HEK293 (cell line): ENCODE measurements at regions not wholly inside any gene's neighbourhood (a gene's known extent, or its start where the extent isn't known, plus 50 kb on each side); places are given as distances from the start of the nearest gene placed in this dataset.
"Not testable (repeated sequence)": the region's sequence is repeated elsewhere in the genome, so short reads cannot be mapped to it uniquely, and the experiment has no call there.

Source experiments
- CTCF ChIA-PET: fragments of 350-600 bp; formaldehyde crosslinking; extraction: SDS; loops from one replicate; lab custom pipeline; 2021; ENCODE audit warnings: antibody characterized with exemption; lab: Yijun Ruan, JAX
- POLR2A ChIA-PET: fragments of 300-600 bp; formaldehyde crosslinking; extraction: SDS; loops from one replicate; lab custom pipeline; 2020; ENCODE audit warnings: antibody characterized with exemption, inconsistent platforms; lab: Yijun Ruan, JAX
- H3K27ac ChIP-seq: fragments of 200-500 bp; sonication (Bioruptor generic); 2 replicates; pipeline ENCODE4 v1.5.1; 2014; ENCODE audit warnings: low read depth, low read length, control low read depth, inconsistent platforms; ENCODE audit errors: extremely low read depth
- H3K36me3 ChIP-seq, 2 experiments: fragments of 200-500 bp in 1 of 2; sonication (Bioruptor generic) in 1 of 2; 1 replicate in 1 of 2; 2 replicates in 1 of 2; pipeline ENCODE4 v1.5.1; 2014 to 2017; ENCODE audit warnings: inconsistent platforms in 2 of 2, low read length in 2 of 2; ENCODE audit not compliant: control insufficient read depth in 2 of 2, insufficient read depth in 1 of 2
- H3K4me1 ChIP-seq: fragments of 200-500 bp; sonication (Bioruptor generic); 2 replicates; pipeline ENCODE4 v1.5.1; 2014; ENCODE audit warnings: mild to moderate bottlenecking, low read length, inconsistent platforms; ENCODE audit not compliant: control insufficient read depth, insufficient read depth
- H3K4me3 ChIP-seq: 2 replicates; pipeline ENCODE4 v1.5.1; 2011; ENCODE audit warnings: low read depth, mild to moderate bottlenecking, control low read depth, low read length, moderate library complexity
- H3K9me3 ChIP-seq: fragments of 200-500 bp; sonication (Bioruptor generic); 2 replicates; pipeline ENCODE4 v1.5.1; 2014; ENCODE audit warnings: low read depth, low read length, inconsistent platforms; ENCODE audit not compliant: control insufficient read depth, insufficient read depth
- KLF10 ChIP-seq: fragments of 450-650 bp; IDR thresholded peaks from 2 replicates; pipeline ENCODE4 v1.5.1; 2018; ENCODE audit warnings: missing biosample characterization, mild to moderate bottlenecking, missing genetic modification characterization
- PATZ1 ChIP-seq: fragments of 450-650 bp; formaldehyde crosslinking; IDR thresholded peaks from 2 replicates; pipeline ENCODE4 v1.5.1; 2016; ENCODE audit warnings: missing biosample characterization, missing genetic modification characterization
- ZBTB17 ChIP-seq: fragments of 450-650 bp; formaldehyde crosslinking; IDR thresholded peaks from 2 replicates; pipeline ENCODE4 v1.5.1; 2016; ENCODE audit warnings: missing biosample characterization, missing genetic modification characterization
- ZFP3 ChIP-seq: fragments of 450-650 bp; formaldehyde crosslinking; IDR thresholded peaks from 2 replicates; pipeline ENCODE4 v1.5.1; 2016; ENCODE audit warnings: low read depth, missing biosample characterization, missing genetic modification characterization
- ZNF10 ChIP-seq: fragments of 450-650 bp; formaldehyde crosslinking; IDR thresholded peaks from 2 replicates; pipeline ENCODE4 v1.5.1; 2017; ENCODE audit warnings: missing biosample characterization, missing genetic modification characterization
- ZNF114 ChIP-seq: fragments of 450-650 bp; formaldehyde crosslinking; IDR thresholded peaks from 2 replicates; pipeline ENCODE4 v1.5.0; 2017; ENCODE audit warnings: missing biosample characterization, missing genetic modification characterization
- ZNF133 ChIP-seq: fragments of 450-650 bp; formaldehyde crosslinking; IDR thresholded peaks from 2 replicates; pipeline ENCODE4 v1.5.1; 2016; ENCODE audit warnings: missing biosample characterization, missing genetic modification characterization
- ZNF600 ChIP-seq: fragments of 450-650 bp; formaldehyde crosslinking; IDR thresholded peaks from 2 replicates; pipeline ENCODE4 v1.5.1; 2016; ENCODE audit warnings: missing biosample characterization, missing genetic modification characterization
- ZNF623 ChIP-seq: fragments of 450-650 bp; formaldehyde crosslinking; IDR thresholded peaks from 2 replicates; pipeline ENCODE4 v1.5.1; 2016; ENCODE audit warnings: missing biosample characterization, missing genetic modification characterization
- ZNF692 ChIP-seq: fragments of 450-650 bp; formaldehyde crosslinking; IDR thresholded peaks from 2 replicates; pipeline ENCODE4 v1.5.1; 2016; ENCODE audit warnings: missing biosample characterization, missing genetic modification characterization
- ZNF701 ChIP-seq: fragments of 450-650 bp; formaldehyde crosslinking; IDR thresholded peaks from 2 replicates; pipeline ENCODE4 v1.5.1; 2016; ENCODE audit warnings: missing biosample characterization, missing genetic modification characterization
- ZNF791 ChIP-seq: fragments of 450-650 bp; formaldehyde crosslinking; IDR thresholded peaks from 2 replicates; pipeline ENCODE4 v1.5.1; 2016; ENCODE audit warnings: missing biosample characterization, missing genetic modification characterization

GRCh38 chr9:17882688-17883594 lies 304.1 kb downstream of the SH3GL2 start:
- H3K27ac ChIP-seq = no peak overlapping the region
- ChIA-PET CTCF (interaction anchor here (0.6 kb wide), 1 partner anchor 33 kb away, joined by 4 read pairs; no protein-coding TSS in a partner anchor), POLR2A (no interaction called here)
- H3K36me3 ChIP-seq = no peaks in the 10 kb centered on the region
- H3K9me3 ChIP-seq = no peaks in the 10 kb centered on the region
- no peak for TF ChIP-seq ZBTB17 (tag by site-specific recombination)
- TF ChIP-seq ZNF701 (tag by site-specific recombination) = no peak
- TF ChIP-seq ZFP3 (tag by site-specific recombination) = no peak
- no peak for TF ChIP-seq ZNF692 (tag by site-specific recombination)
- no peak for TF ChIP-seq KLF10 (tag by site-specific recombination)
- TF ChIP-seq, all 188 proteins: peak for 0
- no peaks in the 10 kb centered on the region for H3K4me1 ChIP-seq
- H3K4me3 ChIP-seq = no peak overlapping the region

- CTCF ChIA-PET = interaction anchor here (1.6 kb wide), 1 partner anchor 23 kb away, joined by 5 read pairs; no protein-coding TSS in a partner anchor
Measured at GRCh38 chr9:17888066-17888465, 309.2 kb downstream of the SH3GL2 start.

GRCh38 chr9:17888964-17889363 lies 310.1 kb downstream of the SH3GL2 start:
- H3K4me1 ChIP-seq, H3K27ac ChIP-seq, H3K36me3 ChIP-seq, H3K9me3 ChIP-seq, H3K4me3 ChIP-seq, POLR2A ChIA-PET: not testable (repeated sequence)
- CTCF ChIA-PET = interaction anchor here (0.6 to 1.6 kb wide), 2 partner anchors 24 to 305 kb away, joined by 3 to 5 read pairs; no protein-coding TSS in a partner anchor

More at GRCh38 chr9:17888066-17888465, 309.2 kb downstream of the SH3GL2 start:
- no peaks in the 10 kb centered on the region for H3K9me3 ChIP-seq
- TF ChIP-seq ZNF10 (peak; percentile 81), ZNF791 (tag by site-specific recombination) (no peak)
- POLR2A ChIA-PET = no interaction called here
- no peak overlapping the region for H3K4me3 ChIP-seq
- no peaks in the 10 kb centered on the region for H3K4me1 ChIP-seq
- H3K27ac ChIP-seq = no peak overlapping the region
- no peaks in the 10 kb centered on the region for H3K36me3 ChIP-seq

GRCh38 chr9:17894501-17895160 lies 315.8 kb downstream of the SH3GL2 start:
- Histone ChIP-seq H3K4me3 (no peak overlapping the region), H3K27ac (no peak overlapping the region), H3K9me3 (no peaks in the 10 kb centered on the region), H3K4me1 (no peaks in the 10 kb centered on the region)
- TF ChIP-seq ZNF600 (tag by site-specific recombination) (no peak), ZNF623 (tag by site-specific recombination) (no peak), ZNF133 (tag by site-specific recombination) (no peak), PATZ1 (no peak), ZNF114 (no peak)
- TF ChIP-seq, all 188 proteins: peak for 0
- no peaks in the 10 kb centered on the region for H3K36me3 ChIP-seq
- ChIA-PET CTCF (interaction anchor here (0.7 kb wide), 1 partner anchor 83 kb away, joined by 3 read pairs; no protein-coding TSS in a partner anchor), POLR2A (no interaction called here)
